Memory B cell (primary cell): ENCODE measurements at regions not wholly inside any gene's neighbourhood (a gene's known extent, or its start where the extent isn't known, plus 50 kb on each side); places are given as distances from the start of the nearest gene placed in this dataset.
"Not testable (repeated sequence)": the region's sequence is repeated elsewhere in the genome, so short reads cannot be mapped to it uniquely, and the experiment has no call there.

Source experiments
- ATAC-seq: fragments of 150-1000 bp; cut with Tn5 transposase; 2 replicates; pipeline ENCODE4 v1.10.0; 2021; ENCODE audit warnings: low read depth, mild to moderate bottlenecking, moderate library complexity
- DNase-seq, 2 donors: peaks; one replicate each; pipeline ENCODE4 v3.0.0; 2022; ENCODE audit warnings: low spot score in 2 of 2
- H3K27ac Mint-ChIP-seq: one replicate; pipeline ENCODE4 v1.8.0; 2022; ENCODE audit warnings: mild to moderate bottlenecking, moderate library complexity, mixed read lengths
- H3K27me3 Mint-ChIP-seq: one replicate; pipeline ENCODE4 v1.8.0; 2022; ENCODE audit warnings: mixed read lengths
- H3K36me3 Mint-ChIP-seq: one replicate; pipeline ENCODE4 v1.8.0; 2022; ENCODE audit warnings: mild to moderate bottlenecking, mixed read lengths
- H3K4me1 Mint-ChIP-seq: one replicate; pipeline ENCODE4 v1.8.0; 2022; ENCODE audit warnings: mixed read lengths
- H3K4me3 Mint-ChIP-seq: one replicate; pipeline ENCODE4 v1.8.0; 2022; ENCODE audit warnings: mild to moderate bottlenecking, moderate library complexity, mixed read lengths
- H3K9me3 Mint-ChIP-seq: one replicate; pipeline ENCODE4 v1.8.0; 2022; ENCODE audit warnings: mixed read lengths

GRCh38 chr13:21872795-21873194 is 201.9 kb downstream of the FGF9 start:
- H3K27me3 Mint-ChIP-seq, result peaks cover 3% of the 10 kb centered on the region
- H3K9me3 Mint-ChIP-seq, result no peaks in the 10 kb centered on the region
- DNase-seq (no peak), ATAC-seq (no peak)
- no peaks in the 10 kb centered on the region for H3K36me3 Mint-ChIP-seq
- no peaks in the 10 kb centered on the region for H3K4me1 Mint-ChIP-seq
- H3K27ac Mint-ChIP-seq, result no peak overlapping the region
- H3K4me3 Mint-ChIP-seq, result no peak overlapping the region

GRCh38 chr13:21875116-21875515 is 204.2 kb downstream of the FGF9 start:
- DNase-seq, result no peak
- Mint-ChIP-seq H3K36me3 (no peaks in the 10 kb centered on the region), H3K4me3 (no peak overlapping the region), H3K4me1 (no peaks in the 10 kb centered on the region), H3K9me3 (no peaks in the 10 kb centered on the region), H3K27ac (no peak overlapping the region), H3K27me3 (peaks cover 3% of the 10 kb centered on the region)
- ATAC-seq, result no peak

GRCh38 chr13:21879263-21879914 is 208.5 kb downstream of the FGF9 start:
- ATAC-seq (no peak), DNase-seq (no peak)
- no peak overlapping the region for H3K27ac Mint-ChIP-seq
- H3K36me3 Mint-ChIP-seq, result no peaks in the 10 kb centered on the region
- H3K9me3 Mint-ChIP-seq, result no peaks in the 10 kb centered on the region
- peaks cover 8% of the 10 kb centered on the region for H3K27me3 Mint-ChIP-seq
- H3K4me1 Mint-ChIP-seq, result no peaks in the 10 kb centered on the region
- no peak overlapping the region for H3K4me3 Mint-ChIP-seq

GRCh38 chr13:21882766-21883165 is 211.9 kb downstream of the FGF9 start:
- H3K27ac Mint-ChIP-seq, result no peak overlapping the region
- no peaks in the 10 kb centered on the region for H3K9me3 Mint-ChIP-seq
- peaks cover 11% of the 10 kb centered on the region for H3K27me3 Mint-ChIP-seq
- H3K36me3 Mint-ChIP-seq, result no peaks in the 10 kb centered on the region
- DNase-seq (no peak), ATAC-seq (no peak)
- no peak overlapping the region for H3K4me3 Mint-ChIP-seq
- H3K4me1 Mint-ChIP-seq, result no peaks in the 10 kb centered on the region

- Mint-ChIP-seq H3K36me3 (no peaks in the 10 kb centered on the region), H3K4me1 (no peaks in the 10 kb centered on the region), H3K4me3 (no peak overlapping the region), H3K27me3 (peaks cover 11% of the 10 kb centered on the region), H3K9me3 (no peaks in the 10 kb centered on the region), H3K27ac (no peak overlapping the region)
- no peak for ATAC-seq
- no peak for DNase-seq
These were observed 212.8 kb downstream of the FGF9 start for GRCh38 chr13:21883713-21884112.

- H3K4me3 Mint-ChIP-seq, result no peak overlapping the region
- H3K27ac Mint-ChIP-seq, result no peak overlapping the region
- no peaks in the 10 kb centered on the region for H3K36me3 Mint-ChIP-seq
- no peaks in the 10 kb centered on the region for H3K9me3 Mint-ChIP-seq
- no peak for DNase-seq
- H3K4me1 Mint-ChIP-seq, result no peaks in the 10 kb centered on the region
- peaks cover 11% of the 10 kb centered on the region for H3K27me3 Mint-ChIP-seq
- no peak for ATAC-seq
These were observed 213.5 kb downstream of the FGF9 start for GRCh38 chr13:21884299-21884909.

GRCh38 chr13:21884965-21885567 is 214.2 kb downstream of the FGF9 start:
- ATAC-seq, result no peak
- Mint-ChIP-seq H3K4me1 (no peaks in the 10 kb centered on the region), H3K9me3 (no peaks in the 10 kb centered on the region), H3K27ac (no peak overlapping the region), H3K4me3 (no peak overlapping the region), H3K27me3 (peaks cover 11% of the 10 kb centered on the region), H3K36me3 (no peaks in the 10 kb centered on the region)
- no peak for DNase-seq

- Mint-ChIP-seq H3K27me3 (peaks cover 10% of the 10 kb centered on the region), H3K4me1 (no peaks in the 10 kb centered on the region), H3K27ac (no peak overlapping the region), H3K4me3 (no peak overlapping the region), H3K36me3 (no peaks in the 10 kb centered on the region), H3K9me3 (no peaks in the 10 kb centered on the region)
- ATAC-seq (no peak), DNase-seq (no peak)
These were observed 214.9 kb downstream of the FGF9 start for GRCh38 chr13:21885714-21886224.

GRCh38 chr13:21889651-21890050 is 218.8 kb downstream of the FGF9 start:
- ATAC-seq (no peak), DNase-seq (no peak)
- Mint-ChIP-seq H3K36me3 (no peaks in the 10 kb centered on the region), H3K27me3 (peaks cover 5% of the 10 kb centered on the region), H3K27ac (no peak overlapping the region), H3K4me1 (no peaks in the 10 kb centered on the region), H3K4me3 (no peak overlapping the region), H3K9me3 (no peaks in the 10 kb centered on the region)

- H3K27ac Mint-ChIP-seq, H3K9me3 Mint-ChIP-seq, H3K27me3 Mint-ChIP-seq, H3K36me3 Mint-ChIP-seq, ATAC-seq, H3K4me1 Mint-ChIP-seq, H3K4me3 Mint-ChIP-seq, DNase-seq: not testable (repeated sequence)
These were observed 219.3 kb downstream of the FGF9 start for GRCh38 chr13:21890220-21890619.

- DNase-seq, result no peak
- H3K36me3 Mint-ChIP-seq, result no peaks in the 10 kb centered on the region
- H3K27ac Mint-ChIP-seq, result no peak overlapping the region
- H3K4me1 Mint-ChIP-seq, result peaks cover 4% of the 10 kb centered on the region
- ATAC-seq, result no peak
- no peak overlapping the region for H3K4me3 Mint-ChIP-seq
- H3K27me3 Mint-ChIP-seq, result no peaks in the 10 kb centered on the region
- no peaks in the 10 kb centered on the region for H3K9me3 Mint-ChIP-seq
These were observed 223.2 kb downstream of the FGF9 start for GRCh38 chr13:21894091-21894490.

- no peaks in the 10 kb centered on the region for H3K9me3 Mint-ChIP-seq
- H3K27ac Mint-ChIP-seq, result no peak overlapping the region
- ATAC-seq (no peak), DNase-seq (no peak)
- H3K4me3 Mint-ChIP-seq, result no peak overlapping the region
- no peaks in the 10 kb centered on the region for H3K27me3 Mint-ChIP-seq
- peaks cover 4% of the 10 kb centered on the region for H3K4me1 Mint-ChIP-seq
- H3K36me3 Mint-ChIP-seq, result no peaks in the 10 kb centered on the region
These were observed 224.1 kb downstream of the FGF9 start for GRCh38 chr13:21894703-21895699.

GRCh38 chr13:21895779-21896178 is 224.9 kb downstream of the FGF9 start:
- DNase-seq (no peak), ATAC-seq (no peak)
- no peak overlapping the region for H3K27ac Mint-ChIP-seq
- H3K9me3 Mint-ChIP-seq, result no peaks in the 10 kb centered on the region
- peaks cover 4% of the 10 kb centered on the region for H3K4me1 Mint-ChIP-seq
- no peaks in the 10 kb centered on the region for H3K27me3 Mint-ChIP-seq
- no peaks in the 10 kb centered on the region for H3K36me3 Mint-ChIP-seq
- H3K4me3 Mint-ChIP-seq, result no peak overlapping the region

- Mint-ChIP-seq H3K4me1 (peaks cover 4% of the 10 kb centered on the region), H3K27ac (no peak overlapping the region), H3K27me3 (no peaks in the 10 kb centered on the region), H3K36me3 (no peaks in the 10 kb centered on the region), H3K4me3 (no peak overlapping the region), H3K9me3 (no peaks in the 10 kb centered on the region)
- DNase-seq, result no peak
- ATAC-seq, result no peak
These were observed 226.3 kb downstream of the FGF9 start for GRCh38 chr13:21897161-21897560.
